ENCODE measurements at regions not wholly inside any gene's neighbourhood (a gene's known extent, or its start where the extent isn't known, plus 50 kb on each side); places are given as distances from the start of the nearest gene placed in this dataset.

DNA sequence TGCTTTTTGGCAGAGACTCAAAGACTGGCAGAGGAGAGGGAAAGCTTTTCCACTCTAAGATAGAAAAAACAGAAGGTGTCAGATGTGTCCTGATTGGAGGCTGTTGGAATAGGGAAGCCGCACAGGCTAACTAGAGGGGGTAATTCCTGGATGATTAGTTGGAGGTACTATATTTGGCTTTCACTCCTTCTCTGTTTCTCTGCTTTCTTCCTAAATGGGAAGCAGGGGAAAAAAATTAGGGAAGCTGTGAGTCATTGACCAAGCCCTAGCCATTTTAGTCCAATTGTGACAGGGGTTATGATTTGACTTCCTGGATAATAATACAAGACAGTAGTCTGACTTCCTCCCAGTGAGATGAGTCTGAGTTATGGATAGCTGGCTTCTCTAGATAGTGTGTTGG, 475.2 kb upstream of the CELF2 start:
- TF ChIP-seq, protein P1, sequence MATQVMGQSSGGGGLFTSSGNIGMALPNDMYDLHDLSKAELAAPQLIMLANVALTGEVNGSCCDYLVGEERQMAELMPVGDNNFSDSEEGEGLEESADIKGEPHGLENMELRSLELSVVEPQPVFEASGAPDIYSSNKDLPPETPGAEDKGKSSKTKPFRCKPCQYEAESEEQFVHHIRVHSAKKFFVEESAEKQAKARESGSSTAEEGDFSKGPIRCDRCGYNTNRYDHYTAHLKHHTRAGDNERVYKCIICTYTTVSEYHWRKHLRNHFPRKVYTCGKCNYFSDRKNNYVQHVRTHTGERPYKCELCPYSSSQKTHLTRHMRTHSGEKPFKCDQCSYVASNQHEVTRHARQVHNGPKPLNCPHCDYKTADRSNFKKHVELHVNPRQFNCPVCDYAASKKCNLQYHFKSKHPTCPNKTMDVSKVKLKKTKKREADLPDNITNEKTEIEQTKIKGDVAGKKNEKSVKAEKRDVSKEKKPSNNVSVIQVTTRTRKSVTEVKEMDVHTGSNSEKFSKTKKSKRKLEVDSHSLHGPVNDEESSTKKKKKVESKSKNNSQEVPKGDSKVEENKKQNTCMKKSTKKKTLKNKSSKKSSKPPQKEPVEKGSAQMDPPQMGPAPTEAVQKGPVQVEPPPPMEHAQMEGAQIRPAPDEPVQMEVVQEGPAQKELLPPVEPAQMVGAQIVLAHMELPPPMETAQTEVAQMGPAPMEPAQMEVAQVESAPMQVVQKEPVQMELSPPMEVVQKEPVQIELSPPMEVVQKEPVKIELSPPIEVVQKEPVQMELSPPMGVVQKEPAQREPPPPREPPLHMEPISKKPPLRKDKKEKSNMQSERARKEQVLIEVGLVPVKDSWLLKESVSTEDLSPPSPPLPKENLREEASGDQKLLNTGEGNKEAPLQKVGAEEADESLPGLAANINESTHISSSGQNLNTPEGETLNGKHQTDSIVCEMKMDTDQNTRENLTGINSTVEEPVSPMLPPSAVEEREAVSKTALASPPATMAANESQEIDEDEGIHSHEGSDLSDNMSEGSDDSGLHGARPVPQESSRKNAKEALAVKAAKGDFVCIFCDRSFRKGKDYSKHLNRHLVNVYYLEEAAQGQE (IDR thresholded peaks at IDR 0.05; ENCODE audit: low read depth) = no peak
- TF ChIP-seq TCF12 (IDR thresholded peaks at IDR 0.05; ENCODE audit: low read depth) (no peak), RAD21 (IDR thresholded peaks at IDR 0.05; ENCODE audit: low read depth) (no peak), TAF1 (IDR thresholded peaks at IDR 0.05; ENCODE audit: low read depth) (no peak), EGR1 (IDR thresholded peaks at IDR 0.05) (no peak), EP300 (IDR thresholded peaks at IDR 0.05; ENCODE audit: borderline replicate concordance) (no peak), NFIC (IDR thresholded peaks at IDR 0.05) (no peak), YY1 (IDR thresholded peaks at IDR 0.05; ENCODE audit: low read depth) (no peak), CREB1 (IDR thresholded peaks at IDR 0.05; ENCODE audit: low read depth) (no peak), CEBPB (IDR thresholded peaks at IDR 0.05) (no peak), ZBTB7A (IDR thresholded peaks at IDR 0.05; ENCODE audit: low read depth) (no peak), FOXM1 (IDR thresholded peaks at IDR 0.05; ENCODE audit: borderline replicate concordance, low read depth) (no peak)
- TF ChIP-seq, protein P2, sequence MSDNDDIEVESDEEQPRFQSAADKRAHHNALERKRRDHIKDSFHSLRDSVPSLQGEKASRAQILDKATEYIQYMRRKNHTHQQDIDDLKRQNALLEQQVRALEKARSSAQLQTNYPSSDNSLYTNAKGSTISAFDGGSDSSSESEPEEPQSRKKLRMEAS (IDR thresholded peaks at IDR 0.05) = no peak
- TF ChIP-seq, protein P3, sequence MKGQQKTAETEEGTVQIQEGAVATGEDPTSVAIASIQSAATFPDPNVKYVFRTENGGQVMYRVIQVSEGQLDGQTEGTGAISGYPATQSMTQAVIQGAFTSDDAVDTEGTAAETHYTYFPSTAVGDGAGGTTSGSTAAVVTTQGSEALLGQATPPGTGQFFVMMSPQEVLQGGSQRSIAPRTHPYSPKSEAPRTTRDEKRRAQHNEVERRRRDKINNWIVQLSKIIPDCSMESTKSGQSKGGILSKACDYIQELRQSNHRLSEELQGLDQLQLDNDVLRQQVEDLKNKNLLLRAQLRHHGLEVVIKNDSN (IDR thresholded peaks at IDR 0.05) = no peak
